Epithelial cell of prostate (primary cell): ENCODE measurements at regions not wholly inside any gene's neighbourhood (a gene's known extent, or its start where the extent isn't known, plus 50 kb on each side); places are given as distances from the start of the nearest gene placed in this dataset.

Source experiments
- DNase-seq: peaks from one replicate; pipeline ENCODE4 v3.0.0-alpha.2; 2011; ENCODE audit warnings: low read depth, low spot score
- H3K27ac ChIP-seq: fragments of 450-650 bp; 2 replicates; pipeline ENCODE4 v1.5.1; 2017; ENCODE audit warnings: mild to moderate bottlenecking

GRCh38 chr3:27594096-27594690 is 110.0 kb upstream of the SLC4A7 start:
- DNase-seq, result no peak
- no peak overlapping the region for H3K27ac ChIP-seq

- H3K27ac ChIP-seq, result no peak overlapping the region
- DNase-seq, result no peak
These were observed 109.0 kb upstream of the SLC4A7 start for GRCh38 chr3:27593173-27593572.

GRCh38 chr3:27591312-27592210 is 107.4 kb upstream of the SLC4A7 start:
- no peak for DNase-seq

GRCh38 chr3:27590437-27591298 is 106.5 kb upstream of the SLC4A7 start:
- no peak for DNase-seq
- peak overlapping the region; percentile 74 for H3K27ac ChIP-seq

More at GRCh38 chr3:27591312-27592210, 107.4 kb upstream of the SLC4A7 start:
- peak overlapping the region; percentile 74 for H3K27ac ChIP-seq

GRCh38 chr3:27589795-27590194 is 105.6 kb upstream of the SLC4A7 start:
- DNase-seq, result no peak
- peak overlapping the region; percentile 74 for H3K27ac ChIP-seq

GRCh38 chr3:27585429-27585828 is 101.2 kb upstream of the SLC4A7 start:
- no peak for DNase-seq
- H3K27ac ChIP-seq, result peak overlapping the region; percentile 42

- peak overlapping the region; percentile 42 for H3K27ac ChIP-seq
- no peak for DNase-seq
These were observed 100.7 kb upstream of the SLC4A7 start for GRCh38 chr3:27584874-27585273.

- H3K27ac ChIP-seq, result no peak overlapping the region
These were observed 97.7 kb upstream of the SLC4A7 start for GRCh38 chr3:27581852-27582251.

GRCh38 chr3:27578032-27578431 is 93.8 kb upstream of the SLC4A7 start:
- H3K27ac ChIP-seq, result no peak overlapping the region
- no peak for DNase-seq

More at GRCh38 chr3:27581852-27582251, 97.7 kb upstream of the SLC4A7 start:
- no peak for DNase-seq

- no peak for DNase-seq
- H3K27ac ChIP-seq, result no peak overlapping the region
These were observed 93.3 kb upstream of the SLC4A7 start for GRCh38 chr3:27577504-27577903.

- no peak for DNase-seq
- no peak overlapping the region for H3K27ac ChIP-seq
These were observed 92.0 kb upstream of the SLC4A7 start for GRCh38 chr3:27576171-27576570.

- no peak for DNase-seq
- no peak overlapping the region for H3K27ac ChIP-seq
These were observed 91.3 kb upstream of the SLC4A7 start for GRCh38 chr3:27575499-27575898.

- DNase-seq, result no peak
These were observed 90.2 kb upstream of the SLC4A7 start for GRCh38 chr3:27574438-27574795.

GRCh38 chr3:27573780-27574437 is 89.7 kb upstream of the SLC4A7 start:
- no peak for DNase-seq

More at GRCh38 chr3:27574438-27574795, 90.2 kb upstream of the SLC4A7 start:
- no peak overlapping the region for H3K27ac ChIP-seq

GRCh38 chr3:27573138-27573537 is 89.0 kb upstream of the SLC4A7 start:
- no peak overlapping the region for H3K27ac ChIP-seq
- DNase-seq, result no peak

More at GRCh38 chr3:27573780-27574437, 89.7 kb upstream of the SLC4A7 start:
- no peak overlapping the region for H3K27ac ChIP-seq

GRCh38 chr3:27571345-27571744 is 87.2 kb upstream of the SLC4A7 start:
- no peak for DNase-seq

GRCh38 chr3:27570421-27571106 is 86.4 kb upstream of the SLC4A7 start:
- no peak overlapping the region for H3K27ac ChIP-seq
- no peak for DNase-seq

More at GRCh38 chr3:27571345-27571744, 87.2 kb upstream of the SLC4A7 start:
- H3K27ac ChIP-seq, result no peak overlapping the region

GRCh38 chr3:27568393-27568792 is 84.2 kb upstream of the SLC4A7 start:
- peak; percentile 45 for DNase-seq
- H3K27ac ChIP-seq, result no peak overlapping the region

- DNase-seq, result no peak
- no peak overlapping the region for H3K27ac ChIP-seq
These were observed 83.1 kb upstream of the SLC4A7 start for GRCh38 chr3:27567251-27567650.
